ENCODE measurements at regions not wholly inside any gene's neighbourhood (a gene's known extent, or its start where the extent isn't known, plus 50 kb on each side); places are given as distances from the start of the nearest gene placed in this dataset.

DNA sequence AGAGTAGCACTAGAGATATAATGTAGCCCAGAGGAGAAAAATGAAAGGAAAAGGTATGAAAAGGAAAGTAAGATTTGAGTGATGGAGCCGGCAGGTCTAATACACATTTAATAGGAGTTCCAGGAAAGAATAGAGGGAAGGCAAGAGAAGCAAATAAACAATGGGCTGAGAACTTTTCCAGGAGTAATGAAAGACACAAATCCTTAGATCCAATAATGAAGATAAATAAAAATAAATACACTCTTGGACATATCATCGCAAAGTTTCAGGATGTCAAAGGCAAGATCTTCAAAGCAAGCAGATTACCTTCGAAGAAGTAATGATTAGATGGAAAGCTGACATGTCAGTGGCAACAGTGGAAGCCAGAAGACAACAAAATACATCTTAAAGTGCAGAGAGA is 102.0 kb upstream of the YWHAQ start:
- no peak overlapping the region for H3K4me3 ChIP-seq (ENCODE audit: low read depth, low read length)
- TF ChIP-seq, protein P1, sequence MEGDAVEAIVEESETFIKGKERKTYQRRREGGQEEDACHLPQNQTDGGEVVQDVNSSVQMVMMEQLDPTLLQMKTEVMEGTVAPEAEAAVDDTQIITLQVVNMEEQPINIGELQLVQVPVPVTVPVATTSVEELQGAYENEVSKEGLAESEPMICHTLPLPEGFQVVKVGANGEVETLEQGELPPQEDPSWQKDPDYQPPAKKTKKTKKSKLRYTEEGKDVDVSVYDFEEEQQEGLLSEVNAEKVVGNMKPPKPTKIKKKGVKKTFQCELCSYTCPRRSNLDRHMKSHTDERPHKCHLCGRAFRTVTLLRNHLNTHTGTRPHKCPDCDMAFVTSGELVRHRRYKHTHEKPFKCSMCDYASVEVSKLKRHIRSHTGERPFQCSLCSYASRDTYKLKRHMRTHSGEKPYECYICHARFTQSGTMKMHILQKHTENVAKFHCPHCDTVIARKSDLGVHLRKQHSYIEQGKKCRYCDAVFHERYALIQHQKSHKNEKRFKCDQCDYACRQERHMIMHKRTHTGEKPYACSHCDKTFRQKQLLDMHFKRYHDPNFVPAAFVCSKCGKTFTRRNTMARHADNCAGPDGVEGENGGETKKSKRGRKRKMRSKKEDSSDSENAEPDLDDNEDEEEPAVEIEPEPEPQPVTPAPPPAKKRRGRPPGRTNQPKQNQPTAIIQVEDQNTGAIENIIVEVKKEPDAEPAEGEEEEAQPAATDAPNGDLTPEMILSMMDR (IDR thresholded peaks at IDR 0.05; ENCODE audit: low read depth, low read length): no peak

- TF ChIP-seq, protein P1 (IDR thresholded peaks at IDR 0.05; ENCODE audit: low read depth, low read length): no peak
- no peak overlapping the region for H3K4me3 ChIP-seq (ENCODE audit: low read depth, low read length)
Measured at GRCh38 chr2:9734308-9734707, 103.5 kb upstream of the YWHAQ start.

DNA sequence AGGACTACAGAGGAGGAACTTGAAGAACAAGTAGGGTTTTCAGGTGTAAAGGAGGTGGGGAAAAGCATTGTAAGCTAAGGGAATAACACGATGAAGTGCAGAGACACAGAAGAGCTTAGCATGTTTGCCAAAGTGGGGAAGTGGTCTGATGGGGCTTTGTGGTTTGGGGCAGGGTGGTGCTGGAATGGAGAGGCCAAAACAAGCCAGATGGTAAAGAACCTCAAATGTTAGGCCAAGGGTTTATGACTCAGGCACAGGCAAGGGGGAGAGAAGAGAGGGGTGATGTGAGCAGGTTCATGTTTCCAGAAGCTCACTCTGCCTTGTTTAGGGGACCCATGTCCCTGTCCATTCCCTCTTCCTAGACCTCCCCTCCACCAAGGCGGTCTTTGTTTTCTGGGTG is 104.5 kb upstream of the YWHAQ start:
- no peak overlapping the region for H3K4me3 ChIP-seq (ENCODE audit: low read depth, low read length)
- TF ChIP-seq, protein P1 (IDR thresholded peaks at IDR 0.05; ENCODE audit: low read depth, low read length): no peak

GRCh38 chr2:9736021-9736420 is 105.2 kb upstream of the YWHAQ start:
- TF ChIP-seq, protein P1 (IDR thresholded peaks at IDR 0.05; ENCODE audit: low read depth, low read length): no peak
- H3K4me3 ChIP-seq (ENCODE audit: low read depth, low read length): no peak overlapping the region

DNA sequence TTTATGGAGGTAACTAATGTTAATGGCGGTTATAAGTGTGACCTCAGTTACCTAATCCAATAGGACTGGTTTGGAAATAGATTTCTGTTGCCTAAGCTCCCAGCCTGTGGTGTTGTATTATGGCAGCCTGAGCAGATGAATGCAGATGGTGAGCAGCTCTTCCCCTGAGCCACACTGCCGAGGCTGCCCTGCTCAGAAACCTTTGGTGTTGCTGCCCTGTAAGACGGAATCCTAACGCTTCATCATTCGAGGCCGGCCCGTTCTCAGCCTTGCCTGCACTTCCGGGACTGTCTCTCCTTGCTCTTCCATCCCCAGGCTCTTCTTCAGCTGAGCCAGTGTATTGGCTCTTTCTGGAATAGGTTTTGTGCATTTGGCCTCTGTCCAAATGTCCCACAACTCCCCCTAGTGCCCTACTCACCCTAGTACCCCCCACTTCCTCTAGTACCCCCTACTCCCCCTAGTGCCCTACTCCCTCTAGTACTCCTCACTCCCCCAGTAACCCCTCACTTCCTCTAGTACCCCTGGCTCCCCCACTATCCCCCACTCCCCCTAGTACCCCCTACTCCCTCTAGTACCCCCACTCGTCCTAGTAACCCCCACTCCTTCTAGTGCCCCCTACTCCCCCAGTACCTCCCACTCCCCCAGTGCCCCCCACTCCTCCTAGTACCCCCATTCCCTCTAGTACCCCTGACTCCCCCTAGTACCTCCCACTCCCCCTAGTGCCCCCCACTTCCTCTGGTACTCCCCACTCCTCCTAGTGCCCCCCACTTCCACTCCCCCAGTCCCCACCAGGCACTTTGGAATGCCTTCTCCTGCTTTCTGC is 106.0 kb upstream of the TAF1B start:
- TF ChIP-seq, protein P1 (IDR thresholded peaks at IDR 0.05; ENCODE audit: low read depth, low read length): no peak
- H3K4me3 ChIP-seq (ENCODE audit: low read depth, low read length): no peak overlapping the region

GRCh38 chr2:9738062-9738461 is 105.2 kb upstream of the TAF1B start:
- H3K4me3 ChIP-seq (ENCODE audit: low read depth, low read length): no peak overlapping the region
- TF ChIP-seq, protein P1 (IDR thresholded peaks at IDR 0.05; ENCODE audit: low read depth, low read length): no peak

Data from WI38 (cell line).